ENCODE measurements at regions not wholly inside any gene's neighbourhood (a gene's known extent, or its start where the extent isn't known, plus 50 kb on each side); places are given as distances from the start of the nearest gene placed in this dataset.

- no peak for DNase-seq
- in situ Hi-C loops (cut with MboI; ENCODE audit: low pct_unique_long_range_greater_than_20kb, low sequenced_read_pairs): no loop called here
Measured at GRCh38 chr17:70230850-70231640, 61.7 kb downstream of the KCNJ2 start.

DNA sequence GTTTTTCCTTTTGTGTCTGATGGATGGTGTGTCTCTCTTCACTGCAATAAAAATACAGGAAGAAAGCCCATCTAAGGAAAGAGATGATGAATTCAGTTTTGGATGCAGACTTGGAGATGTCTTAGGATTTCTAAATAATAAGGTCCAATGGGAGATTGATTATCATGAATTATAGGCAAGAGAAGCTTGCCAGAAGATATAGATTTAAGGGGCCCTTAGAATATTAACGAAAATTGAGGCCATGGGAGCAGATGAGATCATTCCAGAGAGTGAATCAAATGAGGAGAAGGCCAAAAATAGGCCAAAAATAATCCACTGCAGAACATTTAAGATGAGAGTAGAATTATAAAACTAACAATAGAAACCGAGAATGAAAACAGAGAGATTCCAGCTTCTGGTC is 63.1 kb downstream of the KCNJ2 start:
- in situ Hi-C loops (cut with MboI; ENCODE audit: low pct_unique_long_range_greater_than_20kb, low sequenced_read_pairs): no loop called here
- no peak for DNase-seq

- in situ Hi-C loops (cut with MboI; ENCODE audit: low pct_unique_long_range_greater_than_20kb, low sequenced_read_pairs): no loop called here
- DNase-seq: no peak
Measured at GRCh38 chr17:70235252-70235651, 65.9 kb downstream of the KCNJ2 start.

DNA sequence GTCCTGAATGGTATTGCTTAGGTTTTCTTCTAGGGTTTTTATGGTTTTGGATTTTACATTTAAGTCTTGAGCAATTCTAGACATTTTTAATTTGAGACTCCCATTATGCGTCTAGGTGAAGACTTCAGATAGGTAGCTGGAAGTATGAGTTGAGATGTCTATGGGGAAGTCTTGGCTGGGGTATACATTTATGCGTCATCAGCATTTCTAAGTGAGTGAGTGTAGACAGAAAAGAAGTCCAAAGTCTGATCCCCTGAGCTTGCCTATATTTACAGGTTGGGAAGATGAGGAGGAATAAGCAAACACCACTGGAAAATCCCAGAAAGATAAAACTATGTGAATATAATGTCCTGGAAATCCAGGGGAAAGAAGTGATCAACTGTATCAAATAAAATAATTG is 68.9 kb downstream of the KCNJ2 start:
- in situ Hi-C loops (cut with MboI; ENCODE audit: low pct_unique_long_range_greater_than_20kb, low sequenced_read_pairs): no loop called here
- DNase-seq: no peak

- in situ Hi-C loops (cut with MboI; ENCODE audit: low pct_unique_long_range_greater_than_20kb, low sequenced_read_pairs): no loop called here
- no peak for DNase-seq
Measured at GRCh38 chr17:70238646-70239045, 69.3 kb downstream of the KCNJ2 start.

- in situ Hi-C loops (cut with MboI; ENCODE audit: low pct_unique_long_range_greater_than_20kb, low sequenced_read_pairs): no loop called here
- no peak for DNase-seq
Measured at GRCh38 chr17:70239391-70239826, 70.1 kb downstream of the KCNJ2 start.

GRCh38 chr17:70241071-70241470 is 71.7 kb downstream of the KCNJ2 start:
- no peak for DNase-seq
- in situ Hi-C loops (cut with MboI; ENCODE audit: low pct_unique_long_range_greater_than_20kb, low sequenced_read_pairs): no loop called here

DNA sequence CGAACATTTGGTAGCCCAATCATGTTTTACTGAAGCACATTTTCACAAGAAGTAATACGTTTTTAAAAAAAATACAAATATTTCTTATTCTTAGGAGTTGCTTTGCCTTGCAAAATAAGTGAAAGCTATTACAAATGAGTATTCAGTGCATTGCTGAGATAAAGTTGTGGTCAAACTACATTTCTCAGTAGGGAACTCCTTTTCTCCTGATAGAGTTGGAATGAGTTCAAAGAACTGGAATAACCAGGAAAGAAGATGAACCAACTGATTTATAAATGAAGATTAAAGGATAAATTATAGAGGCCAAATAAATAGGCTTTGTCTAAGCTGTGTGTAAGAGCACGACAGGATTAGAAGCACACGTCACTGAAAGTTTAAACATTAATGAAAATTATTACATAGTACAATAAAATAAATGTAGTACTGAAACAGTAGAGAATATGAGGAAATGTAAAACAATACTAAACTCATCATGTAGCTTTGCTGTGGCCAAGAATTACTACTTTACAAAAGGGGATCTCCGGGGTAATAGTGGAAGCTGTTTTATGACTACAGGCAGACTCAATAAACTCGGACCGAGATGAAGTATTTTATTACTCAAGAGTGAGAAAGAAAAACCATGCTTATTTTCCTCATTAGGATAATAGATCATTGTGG is 73.6 kb downstream of the KCNJ2 start:
- no peak for DNase-seq
- in situ Hi-C loops (cut with MboI; ENCODE audit: low pct_unique_long_range_greater_than_20kb, low sequenced_read_pairs): no loop called here

DNA sequence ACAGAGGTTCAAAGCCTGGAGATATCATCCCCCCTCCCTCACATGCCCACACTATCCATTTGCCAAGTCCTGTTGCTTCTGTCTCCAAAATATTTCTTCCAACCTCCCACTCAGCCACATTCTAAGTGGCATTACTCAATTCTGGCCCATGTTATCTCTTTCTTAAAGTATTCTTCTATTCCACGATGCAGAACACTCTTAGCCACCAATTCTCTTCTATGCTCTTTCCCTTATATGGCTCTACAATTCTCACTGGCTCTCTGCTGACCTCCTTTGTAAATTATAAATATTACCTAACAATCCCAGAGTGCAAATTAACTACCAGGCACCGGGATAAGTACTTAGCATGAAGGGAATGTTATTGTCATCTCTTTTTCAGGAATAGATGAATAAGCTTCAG is 82.4 kb downstream of the KCNJ2 start:
- no peak for DNase-seq
- in situ Hi-C loops (cut with MboI; ENCODE audit: low pct_unique_long_range_greater_than_20kb, low sequenced_read_pairs): no loop called here

DNA sequence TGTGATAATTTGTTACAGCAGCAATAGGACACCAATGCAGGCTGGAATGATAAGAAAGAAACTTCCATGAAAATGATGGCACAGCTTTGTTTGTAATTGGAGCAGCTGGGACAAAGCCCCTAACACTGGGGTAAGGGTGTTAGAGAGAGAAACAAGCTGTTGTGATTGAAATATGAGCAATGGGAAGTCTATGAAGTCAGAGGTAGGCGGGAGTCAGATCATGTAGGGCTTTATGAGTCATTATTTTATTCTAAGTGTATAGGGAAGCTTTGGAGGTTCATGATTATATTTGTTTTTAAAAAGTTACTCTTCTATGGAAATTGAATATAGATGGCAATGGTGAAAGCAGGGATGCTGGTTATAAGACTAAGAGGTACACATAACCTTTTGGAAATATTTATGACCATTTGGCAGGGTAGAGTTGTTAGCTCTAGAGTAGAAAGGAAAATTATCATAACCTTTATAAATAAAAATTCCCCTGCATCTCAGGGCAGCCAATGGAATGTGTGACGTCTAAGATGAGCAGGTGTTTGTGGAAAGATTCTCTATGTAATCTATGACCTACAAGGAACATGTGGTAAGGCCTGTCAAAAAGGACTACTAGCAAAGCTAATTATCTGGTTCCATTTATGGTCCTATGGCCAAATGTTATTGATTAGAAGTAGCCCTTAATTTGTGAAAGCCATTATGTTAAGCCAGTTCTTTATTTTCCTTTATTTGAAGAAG is 85.6 kb downstream of the KCNJ2 start:
- DNase-seq: no peak
- in situ Hi-C loops (cut with MboI; ENCODE audit: low pct_unique_long_range_greater_than_20kb, low sequenced_read_pairs): no loop called here

DNA sequence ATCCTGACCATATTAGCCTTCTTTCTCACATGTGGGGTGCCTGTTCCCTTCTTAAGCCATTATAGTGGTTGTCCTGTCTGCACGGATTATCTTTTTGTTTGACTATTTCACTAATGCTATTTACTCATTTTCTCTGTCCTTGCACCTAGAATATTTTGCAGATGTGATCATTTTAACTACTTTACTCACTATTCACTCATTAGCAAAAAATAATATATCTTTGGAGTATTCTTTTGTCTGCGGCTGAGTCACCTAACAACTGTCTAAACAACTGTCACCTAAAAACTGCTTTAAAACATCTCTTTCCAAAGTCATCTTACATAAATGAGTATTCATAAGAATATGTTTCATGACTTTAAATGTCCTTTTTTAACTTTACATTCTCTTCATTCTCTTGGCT is 87.4 kb downstream of the KCNJ2 start:
- in situ Hi-C loops (cut with MboI; ENCODE audit: low pct_unique_long_range_greater_than_20kb, low sequenced_read_pairs): no loop called here
- no peak for DNase-seq

- in situ Hi-C loops (cut with MboI; ENCODE audit: low pct_unique_long_range_greater_than_20kb, low sequenced_read_pairs): no loop called here
- DNase-seq: no peak
Measured at GRCh38 chr17:70258465-70258864, 89.1 kb downstream of the KCNJ2 start.

GRCh38 chr17:70259400-70259799 is 90.1 kb downstream of the KCNJ2 start:
- in situ Hi-C loops (cut with MboI; ENCODE audit: low pct_unique_long_range_greater_than_20kb, low sequenced_read_pairs): no loop called here
- DNase-seq: no peak

DNA sequence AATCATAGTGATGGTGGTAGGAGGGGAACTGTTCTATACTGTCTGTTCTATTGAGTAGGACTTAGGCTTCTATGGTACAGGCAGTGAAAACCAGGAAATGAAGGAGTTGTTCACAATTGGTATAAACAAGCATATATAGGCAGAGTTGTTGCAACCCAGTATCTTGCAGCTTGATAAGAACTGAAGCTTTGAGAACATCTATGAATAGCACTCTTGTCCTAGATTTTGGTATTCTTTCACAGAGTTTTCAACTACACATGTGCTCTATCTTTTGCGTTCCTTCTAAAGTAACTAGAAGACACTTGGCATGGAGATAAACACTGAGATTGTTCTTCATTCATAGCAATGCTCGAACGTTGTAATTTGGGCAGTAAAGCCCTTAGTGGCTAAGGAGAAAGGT is 91.8 kb downstream of the KCNJ2 start:
- no peak for DNase-seq
- in situ Hi-C loops (cut with MboI; ENCODE audit: low pct_unique_long_range_greater_than_20kb, low sequenced_read_pairs): no loop called here

- DNase-seq: no peak
- in situ Hi-C loops (cut with MboI; ENCODE audit: low pct_unique_long_range_greater_than_20kb, low sequenced_read_pairs): no loop called here
Measured at GRCh38 chr17:70265471-70265870, 96.1 kb downstream of the KCNJ2 start.

GRCh38 chr17:70266394-70266793 is 97.1 kb downstream of the KCNJ2 start:
- in situ Hi-C loops (cut with MboI; ENCODE audit: low pct_unique_long_range_greater_than_20kb, low sequenced_read_pairs): no loop called here
- no peak for DNase-seq

GRCh38 chr17:70268383-70268782 is 99.1 kb downstream of the KCNJ2 start:
- in situ Hi-C loops (cut with MboI; ENCODE audit: low pct_unique_long_range_greater_than_20kb, low sequenced_read_pairs): no loop called here
- no peak for DNase-seq

GRCh38 chr17:70270554-70270953 is 101.2 kb downstream of the KCNJ2 start:
- in situ Hi-C loops (cut with MboI; ENCODE audit: low pct_unique_long_range_greater_than_20kb, low sequenced_read_pairs): no loop called here
- DNase-seq: no peak

DNA sequence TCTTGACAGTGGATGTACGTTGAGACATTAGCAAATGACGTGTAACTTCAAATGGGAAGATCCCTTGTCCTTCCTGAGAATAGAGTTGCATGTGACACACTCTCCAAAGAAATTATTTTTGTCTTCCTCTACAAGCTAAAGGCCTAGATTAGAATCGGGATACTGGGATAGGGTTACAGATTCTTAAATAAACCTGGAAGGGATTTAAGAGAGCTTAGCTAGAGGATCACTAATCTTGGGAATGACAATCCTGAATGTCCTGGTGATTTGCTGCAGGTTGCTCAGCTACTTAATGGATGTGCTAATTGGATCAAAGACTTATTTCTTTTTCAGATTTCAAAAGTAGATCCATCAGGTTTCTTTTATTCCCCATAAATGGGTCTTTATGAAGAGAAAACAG is 101.9 kb downstream of the KCNJ2 start:
- no peak for DNase-seq
- in situ Hi-C loops (cut with MboI; ENCODE audit: low pct_unique_long_range_greater_than_20kb, low sequenced_read_pairs): no loop called here

- in situ Hi-C loops (cut with MboI; ENCODE audit: low pct_unique_long_range_greater_than_20kb, low sequenced_read_pairs): no loop called here
- no peak for DNase-seq
Measured at GRCh38 chr17:70271672-70272071, 102.3 kb downstream of the KCNJ2 start.
